ENCODE measurements at regions not wholly inside any gene's neighbourhood (a gene's known extent, or its start where the extent isn't known, plus 50 kb on each side); places are given as distances from the start of the nearest gene placed in this dataset.

DNA sequence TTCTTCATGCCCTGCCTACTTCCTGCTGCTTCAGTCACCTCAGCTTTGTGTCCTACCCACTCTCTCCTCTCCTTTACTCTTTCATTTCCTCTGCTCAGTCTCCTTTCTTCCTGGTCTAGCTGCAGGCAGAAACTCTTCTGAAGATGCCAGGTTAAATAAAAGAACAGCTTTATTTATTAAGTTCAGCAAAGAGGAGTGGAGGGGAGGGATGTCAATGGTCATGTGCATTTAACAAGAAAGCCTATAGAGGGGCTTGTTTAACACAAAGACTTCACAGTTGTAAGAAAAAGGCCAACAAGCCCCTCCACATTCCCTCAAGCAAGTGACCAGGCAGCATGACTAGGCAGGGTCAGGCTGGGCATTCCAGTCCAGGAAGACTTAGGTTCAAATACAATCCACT, 609.2 kb downstream of the INSC start:
- Histone ChIP-seq H3K36me3 (no peaks in the 10 kb centered on the region), H3K27ac (no peak overlapping the region), H3K4me3 (no peak overlapping the region), H3K4me1 (ENCODE audit: control insufficient read depth in 1 of 2, low read depth in 2 of 2) (peaks cover 11 to 12% of the 10 kb centered on the region in 2 donors), H3K9me3 (no peaks in the 10 kb centered on the region), H3K27me3 (replicated peaks; ENCODE audit: insufficient read depth) (no peaks in the 10 kb centered on the region)
- ATAC-seq (ENCODE audit: insufficient number of reproducible peaks, low FRiP score, low read depth) (no peak), DNase-seq (ENCODE audit: low spot score) (no peak)
- TF ChIP-seq, protein P1, sequence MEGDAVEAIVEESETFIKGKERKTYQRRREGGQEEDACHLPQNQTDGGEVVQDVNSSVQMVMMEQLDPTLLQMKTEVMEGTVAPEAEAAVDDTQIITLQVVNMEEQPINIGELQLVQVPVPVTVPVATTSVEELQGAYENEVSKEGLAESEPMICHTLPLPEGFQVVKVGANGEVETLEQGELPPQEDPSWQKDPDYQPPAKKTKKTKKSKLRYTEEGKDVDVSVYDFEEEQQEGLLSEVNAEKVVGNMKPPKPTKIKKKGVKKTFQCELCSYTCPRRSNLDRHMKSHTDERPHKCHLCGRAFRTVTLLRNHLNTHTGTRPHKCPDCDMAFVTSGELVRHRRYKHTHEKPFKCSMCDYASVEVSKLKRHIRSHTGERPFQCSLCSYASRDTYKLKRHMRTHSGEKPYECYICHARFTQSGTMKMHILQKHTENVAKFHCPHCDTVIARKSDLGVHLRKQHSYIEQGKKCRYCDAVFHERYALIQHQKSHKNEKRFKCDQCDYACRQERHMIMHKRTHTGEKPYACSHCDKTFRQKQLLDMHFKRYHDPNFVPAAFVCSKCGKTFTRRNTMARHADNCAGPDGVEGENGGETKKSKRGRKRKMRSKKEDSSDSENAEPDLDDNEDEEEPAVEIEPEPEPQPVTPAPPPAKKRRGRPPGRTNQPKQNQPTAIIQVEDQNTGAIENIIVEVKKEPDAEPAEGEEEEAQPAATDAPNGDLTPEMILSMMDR (IDR thresholded peaks at IDR 0.05): no peak

DNA sequence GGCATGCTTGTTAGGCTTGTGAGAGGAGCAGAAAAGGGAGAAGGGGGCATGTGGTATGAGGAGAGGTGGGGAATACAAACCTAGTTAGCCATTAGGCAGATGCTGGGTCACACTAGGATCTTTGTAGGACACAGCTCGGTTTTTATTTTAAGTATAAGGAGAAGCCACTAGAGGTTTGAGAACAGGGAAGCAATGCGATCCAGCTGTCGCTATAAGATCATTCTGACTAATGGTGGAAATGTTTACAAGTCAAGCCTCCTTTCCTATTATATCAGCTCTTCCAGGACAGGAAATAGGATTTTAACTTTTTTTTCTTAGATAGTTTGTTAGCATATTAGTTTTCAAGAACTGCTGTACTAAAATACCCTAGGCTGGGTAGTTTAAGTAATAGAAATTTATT, 609.9 kb downstream of the INSC start:
- DNase-seq (ENCODE audit: low spot score) (no peak), ATAC-seq (ENCODE audit: insufficient number of reproducible peaks, low FRiP score, low read depth) (no peak)
- Histone ChIP-seq H3K36me3 (no peaks in the 10 kb centered on the region), H3K4me1 (ENCODE audit: control insufficient read depth in 1 of 2, low read depth in 2 of 2) (peaks cover 11 to 12% of the 10 kb centered on the region in 2 donors), H3K9me3 (no peaks in the 10 kb centered on the region), H3K27me3 (replicated peaks; ENCODE audit: insufficient read depth) (no peaks in the 10 kb centered on the region), H3K4me3 (no peak overlapping the region), H3K27ac (no peak overlapping the region)
- TF ChIP-seq, protein P1 (IDR thresholded peaks at IDR 0.05): no peak

DNA sequence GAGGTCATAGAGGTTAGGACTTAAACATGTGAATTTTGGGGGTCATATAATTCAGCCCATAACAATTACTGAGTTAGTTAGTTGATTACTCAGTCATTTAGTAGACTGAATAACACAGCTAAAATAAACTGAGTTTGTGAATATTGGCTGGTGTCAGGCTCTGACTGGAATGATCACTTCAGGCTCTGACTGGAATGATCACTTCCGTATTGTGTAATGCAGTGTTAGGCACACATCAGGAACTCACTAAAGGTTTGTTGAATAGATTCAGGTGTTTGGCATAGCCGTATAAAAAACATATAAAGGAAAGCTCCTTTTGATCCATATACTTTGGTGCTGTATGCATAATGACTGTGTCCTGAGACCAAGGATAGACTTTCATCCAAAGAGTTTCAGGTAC, 610.5 kb downstream of the INSC start:
- ATAC-seq (ENCODE audit: insufficient number of reproducible peaks, low FRiP score, low read depth) (no peak), DNase-seq (ENCODE audit: low spot score) (no peak)
- Histone ChIP-seq H3K9me3 (no peaks in the 10 kb centered on the region), H3K4me3 (no peak overlapping the region), H3K4me1 (ENCODE audit: control insufficient read depth in 1 of 2, low read depth in 2 of 2) (peaks cover 11 to 12% of the 10 kb centered on the region in 2 donors), H3K27me3 (replicated peaks; ENCODE audit: insufficient read depth) (no peaks in the 10 kb centered on the region), H3K27ac (no peak overlapping the region), H3K36me3 (no peaks in the 10 kb centered on the region)
- TF ChIP-seq, protein P1 (IDR thresholded peaks at IDR 0.05): no peak

DNA sequence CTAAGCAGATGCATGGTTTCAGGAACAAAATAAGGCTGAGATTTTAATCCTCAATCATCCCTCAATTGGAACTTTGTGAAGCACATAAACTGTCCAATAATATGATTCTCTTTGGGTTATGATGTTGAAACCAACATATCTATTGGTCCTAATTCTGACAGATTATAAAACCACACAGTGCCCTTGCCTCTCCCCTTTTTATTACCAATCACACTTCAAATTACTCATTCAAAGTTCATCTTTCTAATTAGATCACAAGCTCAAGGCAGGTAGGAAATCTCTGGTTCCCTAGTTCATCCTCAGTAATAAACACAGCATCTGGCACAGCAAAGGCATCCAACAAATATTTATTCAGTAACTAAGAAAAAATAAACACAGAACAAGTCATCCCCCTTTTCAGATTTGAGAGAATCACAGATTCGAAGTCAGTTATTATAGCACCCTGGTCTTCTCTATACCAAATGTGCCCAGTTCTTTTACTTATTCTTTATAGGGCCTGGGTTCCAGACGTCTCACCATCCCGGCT, 611.6 kb downstream of the INSC start:
- H3K27ac ChIP-seq: no peak overlapping the region
- no peak for ATAC-seq (ENCODE audit: insufficient number of reproducible peaks, low FRiP score, low read depth)
- no peaks in the 10 kb centered on the region for H3K27me3 ChIP-seq (replicated peaks; ENCODE audit: insufficient read depth)
- peaks cover 11 to 12% of the 10 kb centered on the region in 2 donors for H3K4me1 ChIP-seq (ENCODE audit: control insufficient read depth in 1 of 2, low read depth in 2 of 2)
- TF ChIP-seq, protein P1 (IDR thresholded peaks at IDR 0.05): no peak
- no peaks in the 10 kb centered on the region for H3K9me3 ChIP-seq
- no peak overlapping the region for H3K4me3 ChIP-seq
- H3K36me3 ChIP-seq: no peaks in the 10 kb centered on the region
- no peak for DNase-seq (ENCODE audit: low spot score)

DNA sequence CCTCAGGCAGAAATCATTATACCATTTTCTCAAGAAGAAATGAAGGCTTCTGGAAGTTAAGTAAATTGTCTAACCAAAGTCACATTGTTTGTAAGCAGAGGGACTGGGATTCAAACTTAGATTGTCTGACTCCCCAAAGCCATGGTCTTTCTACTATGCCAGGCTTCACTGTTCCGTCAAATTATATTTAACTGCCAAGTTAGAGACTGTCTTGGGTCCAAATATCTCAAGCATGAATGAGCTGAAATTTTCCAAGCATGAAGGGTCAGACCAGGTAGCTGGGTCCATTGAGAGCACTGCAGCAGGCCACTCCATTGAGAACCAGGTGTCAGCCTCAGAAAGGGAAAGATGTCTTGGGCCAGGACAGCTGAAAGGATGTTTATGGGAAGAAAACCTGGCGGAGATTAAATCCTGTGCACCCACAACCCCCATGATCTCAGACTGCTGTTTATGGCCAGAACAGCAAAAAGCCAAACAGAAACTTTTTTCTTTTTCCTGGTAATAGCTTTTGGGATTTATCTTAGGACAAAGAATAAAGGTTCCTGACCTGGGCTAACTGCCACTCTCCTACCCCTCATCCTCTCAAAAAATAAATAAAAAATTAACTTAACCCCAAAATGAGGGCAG, 612.3 kb downstream of the INSC start:
- peaks cover 11 to 12% of the 10 kb centered on the region in 2 donors for H3K4me1 ChIP-seq (ENCODE audit: control insufficient read depth in 1 of 2, low read depth in 2 of 2)
- DNase-seq (ENCODE audit: low spot score) (no peak), ATAC-seq (ENCODE audit: insufficient number of reproducible peaks, low FRiP score, low read depth) (no peak)
- H3K27ac ChIP-seq: no peak overlapping the region
- H3K9me3 ChIP-seq: no peaks in the 10 kb centered on the region
- TF ChIP-seq, protein P1 (IDR thresholded peaks at IDR 0.05): no peak
- no peaks in the 10 kb centered on the region for H3K36me3 ChIP-seq
- no peak overlapping the region for H3K4me3 ChIP-seq
- no peaks in the 10 kb centered on the region for H3K27me3 ChIP-seq (replicated peaks; ENCODE audit: insufficient read depth)

Measured in thoracic aorta (tissue), 2 donors.